ENCODE measurements at regions not wholly inside any gene's neighbourhood (a gene's known extent, or its start where the extent isn't known, plus 50 kb on each side); places are given as distances from the start of the nearest gene placed in this dataset.

DNA sequence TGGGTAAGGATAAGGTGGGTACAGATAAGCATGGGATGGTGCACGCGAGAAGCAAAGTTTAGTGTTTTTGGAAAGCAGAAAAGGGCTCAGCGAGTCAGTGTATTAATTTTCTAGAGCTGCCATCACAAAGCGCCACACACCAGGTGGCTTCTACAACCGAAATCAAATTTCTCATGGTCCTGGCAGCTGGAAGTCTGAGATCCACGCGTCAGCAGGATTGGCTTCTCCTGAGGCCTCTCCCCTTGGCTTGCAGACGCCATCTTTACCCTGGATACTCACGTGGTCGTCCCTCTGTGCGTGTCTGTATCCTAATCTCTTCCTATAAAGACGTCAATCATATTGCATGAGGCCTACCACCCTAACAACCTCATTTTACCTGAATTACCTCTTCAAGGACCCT lies 51.5 kb upstream of the USP29 start:
- TF ChIP-seq EZH2 (IDR thresholded peaks at IDR 0.05; ENCODE audit: insufficient read depth, poor library complexity, severe bottlenecking) (no peak), EZH2phosphoT487 (IDR thresholded peaks at IDR 0.05; ENCODE audit: insufficient read depth, low read depth) (no peak)

All from GM23248 (cell line).